ENCODE measurements at regions not wholly inside any gene's neighbourhood (a gene's known extent, or its start where the extent isn't known, plus 50 kb on each side); places are given as distances from the start of the nearest gene placed in this dataset.

GRCh38 chr4:36533944-36534343 lies 252.5 kb downstream of the DTHD1 start:
- intact Hi-C loops (cut with DNase I, micrococcal nuclease): no loop called here
- no peak for TF ChIP-seq CTCF (IDR thresholded peaks at IDR 0.05)
- no peaks in the 10 kb centered on the region for H3K4me1 ChIP-seq (ENCODE audit: insufficient read depth, low read length)
- Mint-ChIP-seq H3K9me3 (peaks cover under 1% of the 10 kb centered on the region), H3K4me1 (ENCODE audit: low read depth) (no peaks in the 10 kb centered on the region), H3K4me3 (no peak overlapping the region), H3K27me3 (peaks cover 5% of the 10 kb centered on the region), H3K27ac (no peak overlapping the region), H3K36me3 (ENCODE audit: low read depth) (no peaks in the 10 kb centered on the region)
- no peak for DNase-seq
- no peak overlapping the region for H3K4me3 ChIP-seq (ENCODE audit: low read length)
- no peaks in the 10 kb centered on the region for H3K36me3 ChIP-seq (ENCODE audit: insufficient read depth, low read length)
- H3K9me3 ChIP-seq (ENCODE audit: control insufficient read depth in 1 of 2, insufficient read depth in 1 of 2, low read length in 2 of 2): peaks cover 0 to 7% of the 10 kb centered on the region in 2 experiments
- H3K27ac ChIP-seq (ENCODE audit: low read depth in 1 of 2, low read length in 2 of 2): no peak overlapping the region
- CTCF ChIA-PET: no interaction called here
- no peak for ATAC-seq (ENCODE audit: poor library complexity)
- POLR2A ChIA-PET: no interaction called here
- H3K27me3 ChIP-seq (ENCODE audit: control insufficient read depth in 1 of 2, insufficient read depth in 2 of 2, low read length in 2 of 2): no peaks in the 10 kb centered on the region

DNA sequence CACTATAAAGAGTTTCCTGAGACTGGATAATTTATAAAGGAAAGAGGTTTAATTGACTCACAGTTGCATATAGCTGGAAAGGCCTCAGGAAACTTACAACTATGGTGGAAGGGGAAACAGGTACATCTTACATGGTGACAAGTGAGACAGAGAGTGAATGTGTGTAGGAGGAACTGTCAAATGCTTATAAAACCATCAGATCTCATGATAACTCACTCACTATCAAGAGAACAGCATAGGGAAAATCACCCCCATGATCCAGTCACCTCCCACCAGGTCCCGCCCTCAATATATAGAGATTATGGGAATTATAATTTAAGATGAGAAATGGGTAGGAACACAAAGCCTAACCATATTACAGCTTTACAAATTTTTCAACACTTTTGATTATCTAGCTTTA lies 266.0 kb downstream of the DTHD1 start:
- H3K9me3 ChIP-seq (ENCODE audit: control insufficient read depth in 1 of 2, insufficient read depth in 1 of 2, low read length in 2 of 2): no peaks in the 10 kb centered on the region
- no peak overlapping the region for H3K4me3 ChIP-seq (ENCODE audit: low read length)
- DNase-seq (no peak), ATAC-seq (ENCODE audit: poor library complexity) (no peak)
- H3K27me3 Mint-ChIP-seq: no peaks in the 10 kb centered on the region
- CTCF ChIA-PET: no interaction called here
- peaks cover 11% of the 10 kb centered on the region for H3K4me1 Mint-ChIP-seq (ENCODE audit: low read depth)
- H3K4me1 ChIP-seq (ENCODE audit: insufficient read depth, low read length): no peaks in the 10 kb centered on the region
- H3K36me3 ChIP-seq (ENCODE audit: insufficient read depth, low read length): no peaks in the 10 kb centered on the region
- no peaks in the 10 kb centered on the region for H3K36me3 Mint-ChIP-seq (ENCODE audit: low read depth)
- no peak overlapping the region for H3K27ac ChIP-seq (ENCODE audit: low read depth in 1 of 2, low read length in 2 of 2)
- intact Hi-C loops (cut with DNase I, micrococcal nuclease): no loop called here
- H3K9me3 Mint-ChIP-seq: no peaks in the 10 kb centered on the region
- TF ChIP-seq CTCF (IDR thresholded peaks at IDR 0.05): no peak
- POLR2A ChIA-PET: no interaction called here
- no peaks in the 10 kb centered on the region for H3K27me3 ChIP-seq (ENCODE audit: control insufficient read depth in 1 of 2, insufficient read depth in 2 of 2, low read length in 2 of 2)
- no peak overlapping the region for H3K27ac Mint-ChIP-seq
- no peak overlapping the region for H3K4me3 Mint-ChIP-seq

DNA sequence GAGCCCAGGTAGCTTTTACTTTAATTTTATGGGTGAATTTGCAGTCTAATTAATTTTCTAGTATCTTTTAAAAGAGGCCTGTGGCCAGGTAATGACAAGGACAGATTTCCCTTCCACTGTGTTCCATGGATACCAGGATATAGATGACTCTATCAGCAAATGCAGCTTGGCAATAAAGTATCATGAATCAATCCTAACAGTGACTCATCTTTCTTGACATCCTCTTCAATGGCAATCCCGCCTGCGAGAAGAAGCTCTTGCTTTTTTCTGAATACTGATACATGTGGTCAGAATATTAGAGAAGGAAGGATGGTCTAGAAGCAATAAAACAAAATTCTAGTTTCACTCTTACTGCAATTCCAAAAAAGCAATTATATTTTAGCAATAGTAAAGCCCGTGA lies 267.8 kb downstream of the DTHD1 start:
- peaks cover 11% of the 10 kb centered on the region for H3K4me1 Mint-ChIP-seq (ENCODE audit: low read depth)
- CTCF ChIA-PET: interaction anchor here (1.1 kb wide), 1 partner anchor 12 kb away, joined by 3 read pairs; no protein-coding TSS in a partner anchor
- H3K27me3 Mint-ChIP-seq: no peaks in the 10 kb centered on the region
- H3K36me3 ChIP-seq (ENCODE audit: insufficient read depth, low read length): no peaks in the 10 kb centered on the region
- ATAC-seq (ENCODE audit: poor library complexity) (no peak), DNase-seq (no peak)
- H3K27ac Mint-ChIP-seq: no peak overlapping the region
- no peaks in the 10 kb centered on the region for H3K9me3 Mint-ChIP-seq
- H3K4me3 Mint-ChIP-seq: no peak overlapping the region
- H3K27ac ChIP-seq (ENCODE audit: low read depth in 1 of 2, low read length in 2 of 2): no peak overlapping the region
- POLR2A ChIA-PET: no interaction called here
- H3K9me3 ChIP-seq (ENCODE audit: control insufficient read depth in 1 of 2, insufficient read depth in 1 of 2, low read length in 2 of 2): no peaks in the 10 kb centered on the region
- H3K4me1 ChIP-seq (ENCODE audit: insufficient read depth, low read length): no peaks in the 10 kb centered on the region
- H3K27me3 ChIP-seq (ENCODE audit: control insufficient read depth in 1 of 2, insufficient read depth in 2 of 2, low read length in 2 of 2): no peaks in the 10 kb centered on the region
- H3K36me3 Mint-ChIP-seq (ENCODE audit: low read depth): no peaks in the 10 kb centered on the region
- no peak for TF ChIP-seq CTCF (IDR thresholded peaks at IDR 0.05)
- intact Hi-C loops (cut with DNase I, micrococcal nuclease): no loop called here
- H3K4me3 ChIP-seq (ENCODE audit: low read length): no peak overlapping the region

Measured in CD4-positive, alpha-beta T cell (primary cell).